Stimulated activated naive CD8-positive, alpha-beta T cell treated with anti-CD3 and anti-CD28 coated beads, Interleukin-15, Interleukin-2, amounts not matched to agents 100 U/mL and 50 U/mL, for 24 hours (primary cell): ENCODE measurements at regions not wholly inside any gene's neighbourhood (a gene's known extent, or its start where the extent isn't known, plus 50 kb on each side); places are given as distances from the start of the nearest gene placed in this dataset.

Source experiments
- ATAC-seq: fragments of 150-1000 bp; cut with Tn5 transposase; one replicate; pipeline ENCODE4 v1.10.0; 2021
- DNase-seq: peaks from one replicate; pipeline ENCODE4 v3.0.0; 2021

DNA sequence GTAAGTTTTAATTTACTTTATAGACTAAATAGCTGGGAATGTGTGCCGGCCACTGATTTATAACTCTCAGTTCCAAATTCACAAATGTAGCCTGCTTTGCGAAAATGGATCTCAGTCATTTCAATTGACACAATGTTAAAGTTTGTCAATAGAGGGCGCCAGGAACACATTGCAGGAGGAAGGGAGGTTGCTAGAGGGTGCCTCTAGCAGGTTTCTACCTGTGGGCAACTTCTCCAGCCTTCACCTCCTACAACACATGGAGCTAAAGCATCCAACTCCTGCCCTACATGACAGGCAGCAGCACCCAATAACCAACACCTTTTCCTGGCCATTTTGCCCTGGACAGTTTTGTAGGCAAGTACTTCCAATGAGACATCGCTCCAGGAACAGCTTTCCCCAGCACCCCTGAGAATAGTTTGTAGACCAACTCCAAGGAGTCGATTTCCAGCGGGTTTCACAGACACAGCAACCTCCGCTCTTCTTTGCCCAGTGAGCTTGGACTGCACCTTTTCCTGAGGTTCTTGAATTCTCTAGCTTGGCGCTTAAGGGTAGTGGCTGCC lies 784.8 kb upstream of the CDH2 start:
- DNase-seq, result no peak

DNA sequence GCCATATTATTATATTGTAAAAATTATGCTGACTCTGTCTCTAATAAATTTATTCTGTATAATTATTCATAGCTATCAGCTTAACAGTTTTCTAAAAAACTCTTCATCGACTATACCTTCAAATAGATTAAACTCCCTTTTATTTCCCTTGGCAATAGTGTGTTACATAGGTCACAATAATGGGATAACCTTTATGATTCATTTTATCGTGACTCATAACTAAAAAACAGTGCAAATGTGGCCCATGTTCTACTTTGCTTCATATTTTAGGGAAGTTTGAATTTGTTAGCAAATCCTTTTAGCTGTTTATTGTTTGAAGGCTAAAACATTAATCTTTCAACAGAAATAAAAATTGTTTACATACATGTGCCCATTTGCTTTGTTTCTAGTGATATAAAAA lies 783.2 kb upstream of the CDH2 start:
- DNase-seq (no peak), ATAC-seq (no peak)

More for the DNA sequence above, 784.8 kb upstream of the CDH2 start:
- no peak for ATAC-seq

DNA sequence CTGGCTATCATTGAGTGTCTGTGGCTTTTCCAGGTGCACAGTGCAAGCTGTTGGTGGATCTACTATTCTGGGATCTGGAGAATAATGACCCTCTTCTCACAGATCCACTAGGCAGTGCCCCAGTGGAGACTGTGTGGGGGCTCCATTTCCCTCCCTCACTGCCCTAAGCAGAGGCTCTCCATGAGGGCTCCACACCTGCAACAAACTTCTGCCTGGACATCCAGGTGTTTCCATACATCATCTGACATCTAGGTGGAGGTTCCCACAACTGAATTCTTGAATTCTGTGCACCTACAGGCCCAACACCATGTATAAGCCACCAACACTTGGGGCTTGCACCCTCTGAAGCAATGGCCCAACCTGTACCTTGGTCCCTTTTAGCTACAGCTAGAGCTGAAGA lies 775.4 kb upstream of the CDH2 start:
- ATAC-seq, result no peak

DNA sequence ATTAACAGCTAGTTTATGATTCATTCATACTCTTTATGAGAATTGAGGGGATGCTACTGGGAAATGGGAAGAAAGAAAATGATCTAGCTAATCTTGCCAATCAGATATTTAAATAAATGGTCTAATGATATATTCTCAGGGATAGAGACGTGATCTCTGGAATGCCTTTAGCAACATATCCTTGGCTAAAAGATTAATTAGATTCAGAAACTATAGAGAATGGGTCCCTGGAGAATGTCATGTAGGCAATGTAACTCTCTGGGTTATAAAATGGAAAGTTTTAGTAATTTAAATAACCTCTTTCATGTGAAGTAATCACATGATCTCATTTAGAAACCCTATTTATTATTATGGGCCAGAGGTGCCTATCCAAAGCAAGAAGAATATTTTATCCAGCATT lies 771.0 kb upstream of the CDH2 start:
- no peak for DNase-seq

More for the DNA sequence above, 775.4 kb upstream of the CDH2 start:
- DNase-seq, result no peak

DNA sequence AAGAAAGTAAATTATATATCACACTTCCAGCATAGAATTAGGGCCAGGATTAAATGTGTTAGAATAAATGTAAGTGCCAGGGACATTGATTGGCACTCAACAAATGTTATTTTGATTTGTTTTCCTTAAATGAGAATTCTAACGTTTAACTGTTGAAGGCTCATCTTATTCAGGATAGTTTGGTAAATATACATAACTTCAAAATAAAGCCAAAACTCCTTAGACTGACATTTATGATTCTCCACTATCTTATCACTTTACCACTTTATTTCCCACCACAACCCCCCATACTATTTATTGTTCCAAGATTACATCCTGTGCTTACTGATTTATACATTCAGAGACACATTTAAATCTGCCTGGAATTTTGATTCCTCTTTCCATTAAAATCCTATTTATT lies 769.5 kb upstream of the CDH2 start:
- ATAC-seq (no peak), DNase-seq (no peak)

More for the DNA sequence above, 771.0 kb upstream of the CDH2 start:
- no peak for ATAC-seq

DNA sequence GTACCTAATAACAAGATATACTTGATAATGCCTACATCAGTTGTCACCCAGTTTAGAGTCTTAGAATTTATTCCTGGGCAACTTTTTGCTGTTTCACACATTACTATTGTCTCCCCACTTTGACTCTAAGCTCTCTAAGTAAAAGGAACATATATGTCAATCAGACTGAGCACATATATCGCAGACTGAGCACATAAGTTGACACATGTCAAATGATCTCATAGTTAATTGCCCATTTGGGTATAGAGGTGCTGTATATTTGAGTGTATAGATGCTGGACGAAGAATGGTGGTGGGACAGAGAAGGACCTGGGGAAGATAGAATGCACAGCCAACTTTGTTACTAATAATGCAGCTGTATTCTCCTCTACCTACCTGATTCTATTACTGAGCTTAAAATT lies 746.0 kb upstream of the CDH2 start:
- ATAC-seq, result no peak
- DNase-seq, result no peak

DNA sequence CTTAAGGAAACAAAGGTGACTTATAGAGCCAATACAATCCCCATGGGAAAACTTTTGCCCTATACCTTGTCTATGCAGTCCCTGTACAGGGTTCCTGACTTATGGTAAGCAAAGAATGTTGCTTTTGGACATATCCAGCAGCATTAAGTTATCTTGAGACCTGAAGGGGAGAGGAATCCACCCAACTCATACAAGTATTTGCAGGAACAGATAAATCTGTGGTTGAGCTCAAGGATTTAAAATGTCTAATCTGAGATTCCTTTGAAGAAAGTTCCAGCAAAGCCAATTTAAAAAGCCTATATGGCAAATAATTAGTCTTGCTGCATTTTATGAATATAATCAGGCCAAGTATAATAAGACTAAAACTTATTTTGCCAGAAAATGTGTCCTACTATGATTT lies 739.5 kb upstream of the CDH2 start:
- DNase-seq (no peak), ATAC-seq (no peak)

DNA sequence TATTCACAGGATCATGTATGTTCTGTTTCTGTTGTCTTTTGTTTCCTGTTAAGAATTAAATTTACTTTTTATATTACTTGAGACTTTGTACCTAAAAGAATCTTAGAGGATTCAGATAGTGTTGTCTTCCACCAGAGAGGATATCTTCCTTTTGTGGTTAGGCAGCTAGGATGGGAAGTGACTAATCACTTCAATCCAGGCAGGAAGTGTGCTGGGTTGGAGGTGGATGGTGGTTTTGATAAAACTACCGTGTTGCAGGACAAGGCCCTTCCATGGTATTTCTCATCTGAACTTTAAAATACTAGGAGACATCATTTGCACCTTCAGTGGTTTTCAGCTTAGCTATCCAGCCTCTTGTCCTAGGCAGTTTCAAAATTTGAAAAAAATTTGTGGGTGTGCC lies 728.6 kb upstream of the CDH2 start:
- ATAC-seq (no peak), DNase-seq (no peak)

DNA sequence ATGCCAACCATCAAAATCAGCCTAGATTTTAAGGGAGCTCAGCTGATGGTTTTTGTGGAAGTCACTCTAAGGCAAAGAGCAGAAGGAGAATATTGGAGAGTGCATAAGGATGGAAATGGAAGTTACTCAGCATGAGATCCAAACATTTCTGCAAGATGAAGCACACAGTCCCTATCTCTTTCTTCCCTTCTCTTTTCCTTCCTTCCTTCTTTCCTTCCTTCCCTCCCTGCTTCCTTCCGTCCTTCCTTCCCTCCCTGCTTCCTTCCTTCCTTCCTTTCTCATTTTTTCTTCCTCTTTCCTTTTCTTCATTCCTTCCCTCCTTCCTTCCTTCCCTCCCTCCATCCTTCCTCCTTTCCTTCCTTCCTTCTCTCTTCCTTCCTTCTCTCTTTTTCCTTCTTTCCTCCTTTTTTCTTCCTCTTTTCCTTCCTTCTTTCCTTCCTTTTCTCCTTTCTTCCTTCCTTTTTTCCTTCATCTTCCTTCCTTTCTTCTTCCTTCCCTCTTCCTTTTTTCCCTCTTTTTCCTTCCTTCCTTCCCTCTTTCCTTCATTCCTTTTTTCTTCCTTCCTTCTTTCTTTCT lies 727.9 kb upstream of the CDH2 start:
- DNase-seq (no peak), ATAC-seq (no peak)

DNA sequence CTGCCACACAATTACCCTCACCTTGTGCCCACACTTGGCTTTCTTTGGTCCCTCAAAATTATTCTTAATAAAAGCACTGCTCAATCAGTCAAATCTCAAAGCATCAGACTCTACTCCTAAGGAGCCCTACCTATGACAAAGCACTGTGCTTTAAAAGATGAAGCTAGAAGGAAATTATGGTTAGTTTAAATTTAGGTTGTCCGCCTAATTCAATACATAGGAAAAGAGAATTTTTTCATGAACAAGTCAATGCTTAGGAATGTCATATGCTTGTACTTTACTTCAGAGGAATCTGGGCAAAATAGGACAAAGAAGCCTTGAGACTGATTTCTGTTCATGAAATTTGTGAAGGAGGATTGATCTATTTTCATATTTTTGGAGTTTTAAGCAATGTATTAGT lies 726.4 kb upstream of the CDH2 start:
- ATAC-seq (no peak), DNase-seq (no peak)

DNA sequence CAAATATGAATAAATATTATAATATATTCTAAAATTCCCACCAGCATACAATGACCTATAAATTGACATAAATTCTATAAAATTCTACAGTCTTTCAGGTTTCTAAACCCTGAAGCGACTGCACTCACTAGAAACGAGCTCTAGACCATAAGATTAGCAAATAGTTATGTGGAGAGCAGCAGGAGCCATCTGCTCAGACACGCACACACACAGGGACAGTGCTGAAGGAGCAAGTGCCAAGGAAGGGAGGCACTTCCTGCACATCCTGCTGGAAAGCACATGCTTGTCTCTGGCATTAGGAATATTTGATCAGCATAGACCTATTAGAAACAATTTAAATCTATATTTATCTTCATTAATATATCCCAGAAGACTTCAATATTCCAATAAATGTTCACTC lies 713.9 kb upstream of the CDH2 start:
- DNase-seq, result no peak
- ATAC-seq, result no peak

DNA sequence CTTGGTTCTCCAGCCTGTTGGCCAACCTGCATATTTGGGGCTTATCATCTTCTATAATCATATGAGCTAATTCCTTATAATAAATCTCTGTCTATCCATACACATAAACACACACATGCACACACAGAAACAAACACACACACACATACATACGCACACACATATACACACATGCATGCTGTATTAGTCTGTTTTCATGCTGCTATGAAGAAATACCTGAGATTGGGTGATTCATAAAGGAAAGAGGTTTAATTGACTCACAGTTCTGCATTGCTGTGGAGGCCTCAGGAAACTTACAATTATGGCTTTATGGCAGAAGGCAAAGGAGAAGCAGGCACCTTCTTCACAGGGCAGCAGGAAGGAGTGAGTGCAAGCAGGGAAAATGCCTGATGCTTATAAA lies 707.4 kb upstream of the CDH2 start:
- DNase-seq, result no peak

DNA sequence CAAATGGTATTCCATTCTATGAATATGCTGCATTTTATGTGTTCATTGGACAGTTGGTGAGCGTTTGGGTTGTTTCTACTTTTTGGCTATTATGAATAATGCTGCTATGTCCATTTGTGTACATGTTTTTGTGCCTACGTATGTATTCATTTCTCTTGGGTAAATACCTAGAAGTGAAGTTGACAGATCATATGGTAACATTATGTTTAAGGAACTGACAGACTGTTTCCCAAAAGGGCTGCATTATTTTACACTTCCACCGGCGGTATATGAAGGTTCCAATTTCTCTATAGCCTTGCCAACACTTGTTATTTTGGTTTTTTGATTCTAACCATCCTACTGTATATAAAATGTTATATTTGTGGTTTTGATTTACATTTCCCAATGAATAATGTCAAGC lies 703.9 kb upstream of the CDH2 start:
- no peak for DNase-seq
- ATAC-seq, result no peak

More for the DNA sequence above, 707.4 kb upstream of the CDH2 start:
- ATAC-seq, result no peak

DNA sequence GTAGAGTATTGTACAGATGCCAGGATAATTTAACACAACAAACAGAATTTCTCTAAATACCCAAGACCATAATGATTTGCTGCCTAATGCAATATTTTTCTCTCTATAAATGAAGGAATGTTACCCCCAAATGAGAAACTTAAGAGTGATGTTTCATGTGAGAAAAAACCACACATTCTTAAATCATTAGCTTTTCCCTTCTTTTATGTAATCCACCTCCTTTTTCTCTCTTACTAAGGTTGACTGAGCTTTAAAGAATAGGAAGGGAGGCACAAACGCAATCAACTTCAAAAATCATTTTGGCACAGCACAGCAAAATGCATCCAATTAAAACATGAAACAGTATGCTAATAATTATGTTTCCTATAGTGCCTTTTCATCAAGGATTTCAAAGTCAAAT lies 698.1 kb upstream of the CDH2 start:
- no peak for DNase-seq

DNA sequence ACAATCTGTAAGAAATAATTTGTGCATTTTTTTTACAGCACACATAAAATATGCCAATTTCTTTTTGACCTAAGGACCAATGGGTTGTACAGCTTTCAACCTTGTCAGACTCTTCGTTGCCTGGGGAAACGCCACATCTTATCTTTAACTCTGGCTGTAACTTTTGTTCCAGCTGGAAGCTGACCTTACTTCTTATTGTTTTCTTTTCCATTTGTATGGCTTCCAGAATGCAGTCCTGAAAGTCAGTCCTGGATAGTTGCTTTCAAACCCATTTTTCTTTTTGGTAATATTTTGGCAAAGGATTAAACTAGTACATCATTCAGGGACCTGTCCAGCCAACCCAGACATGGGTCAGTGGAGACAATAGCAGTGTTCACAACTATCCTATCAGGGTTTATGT lies 686.5 kb upstream of the CDH2 start:
- DNase-seq (no peak), ATAC-seq (no peak)

More for the DNA sequence above, 698.1 kb upstream of the CDH2 start:
- no peak for ATAC-seq

DNA sequence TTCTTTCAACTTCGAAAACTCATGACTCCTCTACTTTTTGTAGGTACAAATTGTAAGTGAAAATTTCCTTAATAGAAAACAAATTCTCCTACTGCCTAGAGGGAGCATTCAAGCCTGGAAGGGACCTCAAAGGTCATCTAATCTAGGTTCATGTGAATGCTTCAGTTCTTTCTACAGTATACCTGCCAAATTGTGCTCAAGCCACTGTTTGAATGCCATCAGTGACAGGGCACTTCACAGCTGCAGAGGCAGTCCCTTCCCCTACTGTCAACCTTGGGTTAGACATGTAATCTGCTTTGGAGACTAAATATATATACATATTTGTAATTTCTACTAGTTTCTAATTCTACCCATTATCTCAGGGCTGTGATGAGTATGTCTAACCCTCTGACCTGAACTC lies 681.3 kb upstream of the CDH2 start:
- DNase-seq (no peak), ATAC-seq (no peak)

DNA sequence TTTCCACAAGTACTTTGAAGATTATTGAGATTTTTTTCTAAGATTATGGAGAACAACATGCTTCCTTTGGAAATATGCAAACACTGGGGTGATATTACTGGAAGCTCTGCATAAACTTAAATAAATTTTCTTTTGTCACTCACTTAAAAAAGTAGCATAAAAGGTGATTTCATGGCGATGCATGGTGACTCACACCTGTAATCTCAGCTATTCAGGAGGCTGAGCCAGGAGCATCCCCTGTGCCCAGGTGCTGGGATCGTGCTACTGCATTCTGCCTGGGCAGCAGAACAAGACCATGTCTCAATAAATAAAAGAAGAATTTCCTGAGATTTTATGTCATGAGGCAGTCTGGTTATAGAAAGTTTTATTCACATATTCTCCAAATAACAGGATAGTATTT lies 679.1 kb upstream of the CDH2 start:
- DNase-seq, result no peak
- no peak for ATAC-seq

DNA sequence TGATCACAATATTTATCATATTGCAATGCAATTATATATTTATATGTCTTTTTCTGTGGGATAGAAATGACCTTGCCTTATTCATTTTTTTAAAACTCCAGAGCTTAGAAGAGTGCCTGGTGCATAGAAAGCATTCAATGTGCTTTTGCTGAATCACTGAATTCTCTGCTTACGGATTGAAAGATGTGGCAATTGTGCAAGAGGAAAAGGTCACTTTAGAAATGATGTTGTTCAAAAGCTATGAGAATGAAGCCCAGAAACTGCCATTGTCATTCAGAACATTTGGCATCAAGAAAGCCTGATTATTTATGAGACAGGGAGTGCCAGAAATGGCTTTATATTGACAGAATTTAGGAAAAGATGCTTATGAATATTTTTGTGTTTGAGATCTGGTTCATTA lies 678.6 kb upstream of the CDH2 start:
- ATAC-seq (no peak), DNase-seq (no peak)

DNA sequence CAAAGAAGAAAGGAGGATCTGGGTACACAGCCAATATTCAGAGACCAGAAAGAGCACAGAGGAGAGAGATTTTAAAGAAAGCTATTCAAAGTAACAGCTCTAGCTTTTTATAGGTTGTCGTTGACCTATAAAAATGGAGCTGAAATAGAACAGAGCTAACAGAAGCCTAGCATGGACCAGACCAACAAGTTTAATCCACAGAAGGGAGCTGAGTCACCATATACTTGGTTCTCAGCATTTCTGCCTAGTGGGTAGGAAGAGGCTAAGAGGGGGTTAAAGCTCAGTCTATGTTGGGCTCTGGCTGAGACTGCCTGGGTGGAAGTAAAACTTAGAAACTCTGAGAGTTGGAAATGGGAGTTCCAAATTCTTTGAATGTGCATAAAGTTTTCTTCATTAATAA lies 678.0 kb upstream of the CDH2 start:
- DNase-seq, result no peak
- ATAC-seq, result no peak

DNA sequence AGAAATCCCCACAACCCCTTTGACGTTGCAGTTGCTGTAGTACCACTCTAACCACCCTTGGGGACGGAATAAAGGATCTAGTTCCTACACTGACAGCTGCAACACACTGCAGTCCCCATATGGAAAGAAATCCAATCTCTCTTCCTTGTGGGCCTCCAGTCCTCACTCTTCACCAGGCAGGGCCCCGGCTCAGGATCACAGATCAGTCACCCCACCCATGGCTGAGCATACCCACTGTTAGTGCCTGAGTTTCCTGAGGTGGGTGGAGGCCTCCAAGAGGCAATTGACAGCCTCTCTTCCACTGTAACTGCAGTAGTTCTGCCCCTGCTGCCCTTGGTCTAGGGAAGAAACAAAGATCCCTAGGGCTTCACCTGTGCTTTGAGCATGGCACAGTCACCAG lies 670.0 kb upstream of the CDH2 start:
- DNase-seq (no peak), ATAC-seq (no peak)

DNA sequence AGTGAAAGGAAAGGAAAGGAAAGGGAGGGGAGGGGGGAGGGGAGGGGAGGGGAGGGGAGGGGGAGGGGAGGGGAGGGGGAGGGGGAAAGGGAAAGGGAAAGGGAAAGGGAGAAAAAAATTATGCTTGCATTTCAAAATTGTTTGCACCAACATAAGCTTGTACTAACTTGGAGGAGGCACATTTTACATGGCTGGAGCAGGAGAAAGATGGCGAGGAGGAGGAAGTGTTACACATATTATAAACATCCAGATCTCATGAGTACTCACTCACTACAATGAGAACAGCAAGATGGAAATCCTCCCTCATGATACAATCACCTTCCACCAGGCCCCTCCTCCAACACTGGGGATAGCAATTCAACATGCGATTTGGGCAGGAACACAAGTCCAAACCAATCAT lies 660.2 kb upstream of the CDH2 start:
- no peak for DNase-seq
- ATAC-seq, result no peak

DNA sequence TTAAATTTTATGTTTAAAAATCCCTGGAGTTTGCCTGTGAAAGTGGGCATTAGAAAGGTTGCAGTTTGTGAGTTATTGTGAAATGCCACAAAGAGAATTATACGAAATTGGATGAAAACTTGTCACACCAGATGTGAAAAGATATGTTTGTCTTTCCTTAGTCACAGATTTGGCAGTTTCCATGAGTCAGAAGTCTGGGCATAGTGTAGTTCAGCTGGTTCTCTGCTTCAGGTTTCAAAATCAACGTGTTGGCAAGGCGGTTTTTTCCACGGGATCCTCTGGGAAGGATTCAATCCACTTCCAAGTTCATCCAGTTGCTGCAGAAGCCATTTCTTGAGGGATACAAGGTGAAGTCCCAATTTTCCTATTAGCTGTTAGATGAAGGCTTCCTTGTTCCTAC lies 658.0 kb upstream of the CDH2 start:
- no peak for ATAC-seq

DNA sequence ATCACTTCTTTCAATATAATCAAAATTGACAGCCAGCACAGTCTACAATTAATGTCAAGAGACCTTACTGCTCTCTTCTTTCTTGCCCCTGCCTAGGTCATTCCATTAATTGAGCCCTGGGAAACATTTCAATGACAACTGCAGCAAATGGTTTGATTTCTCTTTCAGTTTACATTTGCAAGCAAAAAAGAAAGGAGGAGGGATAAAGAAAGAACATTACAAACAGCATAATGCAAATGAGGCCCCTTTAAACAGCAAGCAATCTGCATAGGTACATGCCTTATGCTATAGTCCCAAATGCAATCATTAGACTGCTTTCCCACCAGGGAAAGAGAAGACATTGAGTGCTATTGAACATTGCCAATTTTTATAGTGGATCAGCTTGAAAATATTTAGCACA lies 655.0 kb upstream of the CDH2 start:
- ATAC-seq, result no peak

More for the DNA sequence above, 658.0 kb upstream of the CDH2 start:
- DNase-seq, result no peak

DNA sequence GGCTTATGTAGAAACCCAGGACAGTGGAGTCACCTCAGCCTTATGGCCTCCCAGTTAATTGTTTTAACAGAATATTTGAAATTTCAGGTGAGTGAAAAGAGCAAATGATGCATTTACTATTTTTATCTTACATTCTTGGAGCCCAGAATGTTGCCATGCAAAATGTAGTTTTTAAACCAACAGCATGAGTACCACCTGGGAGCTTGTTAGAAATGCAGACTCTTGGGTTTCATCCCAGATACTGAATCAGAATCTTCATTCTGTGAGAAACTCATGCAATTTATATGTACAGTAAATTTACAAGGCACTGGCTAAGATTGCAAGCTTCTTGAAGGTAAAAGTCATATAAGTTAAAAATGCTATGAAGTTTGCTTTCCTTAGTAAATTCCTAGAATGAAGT lies 654.5 kb upstream of the CDH2 start:
- ATAC-seq, result no peak

More for the DNA sequence above, 655.0 kb upstream of the CDH2 start:
- DNase-seq, result no peak

DNA sequence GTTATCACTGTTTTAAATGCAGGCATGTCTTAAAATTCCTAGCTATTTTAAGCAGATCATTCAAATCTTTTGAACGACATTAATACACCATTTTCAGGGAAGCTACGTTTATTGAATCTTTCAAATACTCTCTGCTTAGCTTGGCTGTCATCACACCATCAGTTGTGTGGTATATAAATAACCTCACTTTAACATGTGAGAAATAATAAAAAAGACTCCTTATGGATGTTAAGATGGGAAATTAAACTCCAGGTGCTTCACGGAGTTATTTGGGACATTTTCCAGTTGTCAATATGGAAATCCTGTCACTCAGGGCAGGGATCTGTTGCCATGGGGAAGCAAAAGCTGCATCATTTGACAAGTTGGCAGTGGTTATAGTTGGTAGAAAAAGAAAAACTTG lies 649.2 kb upstream of the CDH2 start:
- ATAC-seq (no peak), DNase-seq (no peak)

More for the DNA sequence above, 654.5 kb upstream of the CDH2 start:
- no peak for DNase-seq
